Kidney (tissue), 13 donors: ENCODE measurements at regions not wholly inside any gene's neighbourhood (a gene's known extent, or its start where the extent isn't known, plus 50 kb on each side); places are given as distances from the start of the nearest gene placed in this dataset.

Experiments used
- DNase-seq, 5 donors: peaks; one replicate each; pipeline ENCODE4 v3.0.0-alpha.2; 2013 to 2020
- FAIRE-seq: peaks from 2 replicates; lab custom pipeline; 2012; peaks lifted over from hg19 to GRCh38; lab: Jason Lieb, UNC
- H3K27ac ChIP-seq, 2 donors: one replicate each; pipeline ENCODE4 v1.7.0; 2013; ENCODE audit warnings: low read depth in 2 of 2, low read length in 2 of 2, inconsistent platforms in 1 of 2
- H3K27me3 ChIP-seq: one replicate; pipeline ENCODE4 v1.7.1; 2013; ENCODE audit warnings: low read length, inconsistent platforms; ENCODE audit not compliant: control insufficient read depth, insufficient read depth
- H3K36me3 ChIP-seq, 3 donors: one replicate each; pipeline versions ENCODE4 v1.7.0 to v1.7.1; 2013; ENCODE audit warnings: low read length in 3 of 3, control low read depth in 1 of 3, inconsistent platforms in 1 of 3; ENCODE audit not compliant: insufficient read depth in 3 of 3, control insufficient read depth in 2 of 3
- H3K4me1 ChIP-seq, 3 donors: one replicate each; pipeline versions ENCODE4 v1.7.0 to v1.7.1; 2013; ENCODE audit warnings: low read length in 3 of 3, inconsistent platforms in 1 of 3, low read depth in 1 of 3; ENCODE audit not compliant: control insufficient read depth in 2 of 3, insufficient read depth in 2 of 3
- H3K4me3 ChIP-seq, 3 donors: one replicate each; pipeline versions ENCODE4 v1.7.0 to v1.8.1; 2013; ENCODE audit warnings: low read length in 3 of 3, control low read depth in 1 of 3, inconsistent platforms in 1 of 3
- H3K9ac ChIP-seq, 3 donors: one replicate each; pipeline versions ENCODE4 v1.7.0 to v1.7.1; 2013; ENCODE audit warnings: low read length in 3 of 3, control low read depth in 1 of 3, inconsistent platforms in 1 of 3
- H3K9me3 ChIP-seq, 3 donors: one replicate each; pipeline versions ENCODE4 v1.7.0 to v1.7.1; 2013; ENCODE audit warnings: low read length in 3 of 3, control low read depth in 1 of 3, inconsistent platforms in 1 of 3; ENCODE audit not compliant: control insufficient read depth in 2 of 3, insufficient read depth in 1 of 3
- intact Hi-C: fragments of 100-400 bp; cut with DNase I; formaldehyde crosslinking; loops from one replicate; pipeline ENCODE4 v1.11.1; 2022
- TF ChIP-seq, protein P1 (sequence below): IDR thresholded peaks from 3 replicates; pipeline ENCODE4 v1.5.1; 2012; ENCODE audit warnings: mild to moderate bottlenecking, moderate library complexity, borderline replicate concordance; ENCODE audit not compliant: insufficient read depth; ENCODE audit errors: extremely low read depth
- donor health status: control.
- donor health status: control.
- donor health status: control.
- donor health status: control.
- donor health status: control.
- donor health status: DM: yes; HTN: yes; CAD: no.
- donor health status: Normal renal cell carcinoma (clear cell type).

DNA sequence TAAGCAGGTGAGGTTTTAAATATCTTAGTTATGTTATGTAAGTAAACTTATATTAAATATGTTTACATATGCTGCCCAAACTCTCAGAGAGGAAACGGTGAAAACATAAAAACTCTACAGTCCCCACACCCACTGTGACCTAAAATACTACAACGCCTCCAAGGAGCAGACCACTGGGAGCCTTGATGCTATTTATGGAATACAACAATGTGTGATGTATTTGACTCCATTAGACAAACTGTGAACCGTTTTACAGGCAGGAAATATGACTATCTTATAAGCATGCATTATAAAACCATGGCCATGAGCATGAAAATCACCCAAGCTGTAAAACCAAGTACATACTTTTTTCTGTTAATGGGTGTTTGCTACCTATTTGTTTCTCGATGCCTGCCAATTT, 379.5 kb upstream of the TBL1XR1 start:
- no peaks in the 10 kb centered on the region for H3K36me3 ChIP-seq
- no peak overlapping the region for H3K9ac ChIP-seq
- DNase-seq (no peak), FAIRE-seq (no peak)
- no peaks in the 10 kb centered on the region for H3K27me3 ChIP-seq
- TF ChIP-seq, protein P1, sequence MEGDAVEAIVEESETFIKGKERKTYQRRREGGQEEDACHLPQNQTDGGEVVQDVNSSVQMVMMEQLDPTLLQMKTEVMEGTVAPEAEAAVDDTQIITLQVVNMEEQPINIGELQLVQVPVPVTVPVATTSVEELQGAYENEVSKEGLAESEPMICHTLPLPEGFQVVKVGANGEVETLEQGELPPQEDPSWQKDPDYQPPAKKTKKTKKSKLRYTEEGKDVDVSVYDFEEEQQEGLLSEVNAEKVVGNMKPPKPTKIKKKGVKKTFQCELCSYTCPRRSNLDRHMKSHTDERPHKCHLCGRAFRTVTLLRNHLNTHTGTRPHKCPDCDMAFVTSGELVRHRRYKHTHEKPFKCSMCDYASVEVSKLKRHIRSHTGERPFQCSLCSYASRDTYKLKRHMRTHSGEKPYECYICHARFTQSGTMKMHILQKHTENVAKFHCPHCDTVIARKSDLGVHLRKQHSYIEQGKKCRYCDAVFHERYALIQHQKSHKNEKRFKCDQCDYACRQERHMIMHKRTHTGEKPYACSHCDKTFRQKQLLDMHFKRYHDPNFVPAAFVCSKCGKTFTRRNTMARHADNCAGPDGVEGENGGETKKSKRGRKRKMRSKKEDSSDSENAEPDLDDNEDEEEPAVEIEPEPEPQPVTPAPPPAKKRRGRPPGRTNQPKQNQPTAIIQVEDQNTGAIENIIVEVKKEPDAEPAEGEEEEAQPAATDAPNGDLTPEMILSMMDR: no peak
- intact Hi-C loops: no loop called here
- H3K4me1 ChIP-seq: no peaks in the 10 kb centered on the region
- no peak overlapping the region for H3K27ac ChIP-seq
- no peaks in the 10 kb centered on the region for H3K9me3 ChIP-seq
- no peak overlapping the region for H3K4me3 ChIP-seq

GRCh38 chr3:177578488-177578887, 381.2 kb upstream of the TBL1XR1 start:
- TF ChIP-seq, protein P1: no peak
- no peak overlapping the region for H3K9ac ChIP-seq
- intact Hi-C loops: no loop called here
- H3K9me3 ChIP-seq: no peaks in the 10 kb centered on the region
- DNase-seq: no peak
- no peaks in the 10 kb centered on the region for H3K4me1 ChIP-seq
- FAIRE-seq: no peak
- no peaks in the 10 kb centered on the region for H3K27me3 ChIP-seq
- no peak overlapping the region for H3K27ac ChIP-seq
- H3K36me3 ChIP-seq: no peaks in the 10 kb centered on the region
- no peak overlapping the region for H3K4me3 ChIP-seq

DNA sequence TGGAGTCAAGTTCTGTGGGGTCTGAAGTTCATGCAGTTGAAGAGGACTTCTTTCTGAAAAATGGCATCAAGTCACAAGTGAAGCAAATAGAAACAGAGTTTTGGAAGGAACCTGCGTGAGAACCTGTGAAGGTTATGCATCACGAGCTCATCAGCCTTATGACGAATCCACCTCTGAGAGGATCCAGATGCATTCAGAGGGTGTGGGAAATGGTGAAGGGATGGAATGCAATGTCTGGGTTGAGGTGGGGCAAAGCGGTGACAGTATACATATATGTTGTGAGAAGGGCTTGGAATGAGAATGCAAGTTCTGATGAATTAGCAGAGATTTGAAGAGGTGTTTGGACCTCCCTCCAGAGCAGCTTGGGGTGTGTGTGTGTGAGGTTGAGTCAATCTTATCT, 382.1 kb upstream of the TBL1XR1 start:
- Histone ChIP-seq H3K27me3 (no peaks in the 10 kb centered on the region), H3K36me3 (no peaks in the 10 kb centered on the region), H3K9me3 (no peaks in the 10 kb centered on the region), H3K4me1 (no peaks in the 10 kb centered on the region), H3K4me3 (no peak overlapping the region), H3K9ac (no peak overlapping the region), H3K27ac (no peak overlapping the region)
- no peak for DNase-seq
- intact Hi-C loops: no loop called here
- TF ChIP-seq, protein P1: no peak
- no peak for FAIRE-seq

DNA sequence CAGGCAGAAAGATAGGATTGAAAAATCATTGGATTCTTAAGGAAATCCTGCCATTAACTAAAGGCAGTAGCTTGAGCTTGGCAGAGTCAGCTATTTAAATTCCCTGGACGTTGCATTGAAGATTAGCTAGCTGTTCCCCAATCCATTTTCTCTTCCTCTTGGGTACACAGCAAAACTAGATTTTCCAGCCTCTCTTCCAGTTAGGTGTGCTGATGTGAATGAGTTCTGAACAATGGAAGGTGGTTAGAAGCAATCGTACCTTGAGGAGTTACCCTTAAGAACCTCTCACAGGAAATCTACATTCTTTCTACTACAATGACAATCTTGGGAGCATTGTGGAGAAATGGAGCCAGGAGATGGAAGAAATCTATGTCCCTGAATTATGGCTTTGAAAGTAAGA, 383.2 kb upstream of the TBL1XR1 start:
- TF ChIP-seq, protein P1: no peak
- intact Hi-C loops: no loop called here
- Histone ChIP-seq H3K9me3 (no peaks in the 10 kb centered on the region), H3K9ac (no peak overlapping the region), H3K4me1 (no peaks in the 10 kb centered on the region), H3K27me3 (no peaks in the 10 kb centered on the region), H3K4me3 (no peak overlapping the region), H3K36me3 (no peaks in the 10 kb centered on the region), H3K27ac (no peak overlapping the region)
- no peak for FAIRE-seq
- no peak for DNase-seq
